Body of pancreas (tissue), 4 donors: ENCODE measurements at regions not wholly inside any gene's neighbourhood (a gene's known extent, or its start where the extent isn't known, plus 50 kb on each side); places are given as distances from the start of the nearest gene placed in this dataset.
A peak's percentile ranks its signal among the peaks of the same experiment; 100 is the strongest.

Experiments
- ATAC-seq: fragments of 150-250 bp; one replicate; pipeline ENCODE4 v1.9.1; 2016
- DNase-seq, 4 donors: peaks; one replicate each; pipeline ENCODE4 v3.0.0-alpha.2; 2019
- H3K27ac ChIP-seq, 4 donors: fragments of 200-600 bp; sonication (generic); 1 replicate in 3 of 4; 2 replicates in 1 of 4; pipeline versions ENCODE4 v1.5.1 to v1.6.1; 2016 to 2019; ENCODE audit warnings: mild to moderate bottlenecking in 1 of 4, mixed read lengths in 1 of 4, moderate library complexity in 1 of 4
- H3K27me3 ChIP-seq, 2 donors: fragments of 200-600 bp; sonication (generic); one replicate each; pipeline ENCODE4 v1.6.0; 2016; ENCODE audit warnings: mild to moderate bottlenecking in 1 of 2
- H3K36me3 ChIP-seq, 2 donors: fragments of 200-600 bp; sonication (generic); replicated peaks in 1 of 2; 2 replicates each; pipeline ENCODE4 v1.5.1; 2016; ENCODE audit warnings: low read depth in 2 of 2; ENCODE audit not compliant: insufficient read depth in 1 of 2
- H3K4me1 ChIP-seq: fragments of 200-600 bp; sonication (generic); one replicate; pipeline ENCODE4 v1.6.0; 2016
- H3K4me3 ChIP-seq, 2 donors: fragments of 200-600 bp; sonication (generic); 1 replicate in 1 of 2; 2 replicates in 1 of 2; pipeline ENCODE4 v1.5.1; 2016 to 2019
- H3K9me3 ChIP-seq, 3 donors: fragments of 200-600 bp; sonication (generic); 1 replicate in 2 of 3; 2 replicates in 1 of 3; pipeline ENCODE4 v1.5.1; 2016
- CTCF ChIP-seq, 7 experiments: fragments of 450-650 bp in 4 of 7; fragments of 200-600 bp in 3 of 7; sonication (generic) in 3 of 7; IDR thresholded peaks; one replicate each; pipeline ENCODE4 v1.5.1; 2016 to 2019; ENCODE audit warnings: antibody characterized with exemption in 7 of 7
- POLR2A ChIP-seq, 3 donors: fragments of 450-650 bp; IDR thresholded peaks; one replicate each; pipeline ENCODE4 v1.6.1; 2016; ENCODE audit warnings: antibody characterized with exemption in 3 of 3, mild to moderate bottlenecking in 2 of 3
- WGBS, 2 donors: methylation state at CpG; one replicate each; pipeline ENCODE4 v1.1.5; 2017; 5-methylcytosine and 5-hydroxymethylcytosine counted together
- intact Hi-C: fragments of 100-400 bp; cut with DNase I; formaldehyde crosslinking; loops from one replicate; pipeline ENCODE4 v1.15.1; 2023

GRCh38 chr10:4517746-4518145, 308.3 kb upstream of the AKR1E2 start:
- no peak for DNase-seq
- TF ChIP-seq CTCF (IDR thresholded peaks at IDR 0.05) (no peak), POLR2A (IDR thresholded peaks at IDR 0.05) (no peak)
- 52 to 71% methylated on average over 1 of the region's 1 CpG for WGBS, 2 donors
- Histone ChIP-seq H3K27ac (no peak overlapping the region), H3K4me1 (no peaks in the 10 kb centered on the region), H3K27me3 (no peaks in the 10 kb centered on the region), H3K36me3 (no peaks in the 10 kb centered on the region), H3K9me3 (no peaks in the 10 kb centered on the region), H3K4me3 (no peak overlapping the region)
- no peak for ATAC-seq
- intact Hi-C loops = loop anchor here (10.0 kb wide), 1 partner anchor 257 kb away; no protein-coding TSS in a partner anchor

- Histone ChIP-seq H3K27ac (no peak overlapping the region), H3K36me3 (no peaks in the 10 kb centered on the region), H3K27me3 (no peaks in the 10 kb centered on the region), H3K4me1 (no peaks in the 10 kb centered on the region), H3K4me3 (no peak overlapping the region), H3K9me3 (no peaks in the 10 kb centered on the region)
- intact Hi-C loops = loop anchor here (10.0 kb wide), 1 partner anchor 259 kb away; no protein-coding TSS in a partner anchor
- 75 to 77% methylated on average over 5 of the region's 5 CpGs for WGBS, 2 donors
- DNase-seq (no peak), ATAC-seq (no peak)
- TF ChIP-seq POLR2A (IDR thresholded peaks at IDR 0.05) = no peak
- no peak for TF ChIP-seq CTCF (IDR thresholded peaks at IDR 0.05)
Measured at GRCh38 chr10:4515721-4516120, 310.3 kb upstream of the AKR1E2 start.

- no peaks in the 10 kb centered on the region for H3K36me3 ChIP-seq
- intact Hi-C loops = loop anchor here (10.0 kb wide), 1 partner anchor 260 kb away; no protein-coding TSS in a partner anchor
- TF ChIP-seq POLR2A (IDR thresholded peaks at IDR 0.05) (no peak), CTCF (IDR thresholded peaks at IDR 0.05) (no peak)
- H3K27me3 ChIP-seq = no peaks in the 10 kb centered on the region
- peak; percentile 52 for ATAC-seq
- H3K4me1 ChIP-seq = no peaks in the 10 kb centered on the region
- 53 to 70% methylated on average over 19 of the region's 19 CpGs for WGBS, 2 donors
- H3K9me3 ChIP-seq = no peaks in the 10 kb centered on the region
- no peak overlapping the region for H3K4me3 ChIP-seq
- DNase-seq = peak; percentile 18 to 74 (median 33)
- H3K27ac ChIP-seq = peak overlapping the region in 2 of 4 donors; percentile 38 to 72
Measured at GRCh38 chr10:4514445-4515108, 311.4 kb upstream of the AKR1E2 start.

GRCh38 chr10:4512671-4513240, 313.3 kb upstream of the AKR1E2 start:
- ATAC-seq (no peak), DNase-seq (peak in 3 of 4 donors; percentile 27 to 40 (median 37))
- no peak overlapping the region for H3K4me3 ChIP-seq
- H3K4me1 ChIP-seq = no peaks in the 10 kb centered on the region
- H3K36me3 ChIP-seq = no peaks in the 10 kb centered on the region
- H3K27ac ChIP-seq = no peak overlapping the region
- no peaks in the 10 kb centered on the region for H3K9me3 ChIP-seq
- H3K27me3 ChIP-seq = no peaks in the 10 kb centered on the region
- TF ChIP-seq CTCF (IDR thresholded peaks at IDR 0.05) (peak in 5 of 7 experiments; percentile 24 to 47 (median 36)), POLR2A (IDR thresholded peaks at IDR 0.05) (no peak)
- 35 to 39% methylated on average over 6 of the region's 6 CpGs for WGBS, 2 donors
- intact Hi-C loops = loop anchor here (10.0 kb wide), 1 partner anchor 262 kb away; no protein-coding TSS in a partner anchor
